ENCODE measurements at regions not wholly inside any gene's neighbourhood (a gene's known extent, or its start where the extent isn't known, plus 50 kb on each side); places are given as distances from the start of the nearest gene placed in this dataset.

GRCh38 chr3:107205358-107205757 lies 171.9 kb upstream of the CCDC54 start:
- ATAC-seq, result no peak
- TF ChIP-seq ZNF565 (CRISPR knock-in tag; conservative IDR thresholded peaks at IDR 0.05; ENCODE audit: low read depth), result no peak
- TF ChIP-seq ESRRG (CRISPR knock-in tag; IDR thresholded peaks at IDR 0.05), result no peak
- no peak for TF ChIP-seq OSR1 (CRISPR knock-in tag; IDR thresholded peaks at IDR 0.05)
- TF ChIP-seq ZC3H10 (CRISPR knock-in tag; IDR thresholded peaks at IDR 0.05), result no peak
- TF ChIP-seq ZFP3 (CRISPR knock-in tag; IDR thresholded peaks at IDR 0.05), result no peak
- TF ChIP-seq GLIS3 (CRISPR knock-in tag; IDR thresholded peaks at IDR 0.05), result no peak
- no peak for TF ChIP-seq CREB5 (CRISPR knock-in tag; IDR thresholded peaks at IDR 0.05; ENCODE audit: low read depth)

GRCh38 chr3:107206141-107206540 lies 171.1 kb upstream of the CCDC54 start:
- peak; percentile 58 for ATAC-seq

GRCh38 chr3:107206945-107207344 lies 170.3 kb upstream of the CCDC54 start:
- no peak for TF ChIP-seq ZNF565 (CRISPR knock-in tag; conservative IDR thresholded peaks at IDR 0.05; ENCODE audit: low read depth)
- TF ChIP-seq, protein P1, sequence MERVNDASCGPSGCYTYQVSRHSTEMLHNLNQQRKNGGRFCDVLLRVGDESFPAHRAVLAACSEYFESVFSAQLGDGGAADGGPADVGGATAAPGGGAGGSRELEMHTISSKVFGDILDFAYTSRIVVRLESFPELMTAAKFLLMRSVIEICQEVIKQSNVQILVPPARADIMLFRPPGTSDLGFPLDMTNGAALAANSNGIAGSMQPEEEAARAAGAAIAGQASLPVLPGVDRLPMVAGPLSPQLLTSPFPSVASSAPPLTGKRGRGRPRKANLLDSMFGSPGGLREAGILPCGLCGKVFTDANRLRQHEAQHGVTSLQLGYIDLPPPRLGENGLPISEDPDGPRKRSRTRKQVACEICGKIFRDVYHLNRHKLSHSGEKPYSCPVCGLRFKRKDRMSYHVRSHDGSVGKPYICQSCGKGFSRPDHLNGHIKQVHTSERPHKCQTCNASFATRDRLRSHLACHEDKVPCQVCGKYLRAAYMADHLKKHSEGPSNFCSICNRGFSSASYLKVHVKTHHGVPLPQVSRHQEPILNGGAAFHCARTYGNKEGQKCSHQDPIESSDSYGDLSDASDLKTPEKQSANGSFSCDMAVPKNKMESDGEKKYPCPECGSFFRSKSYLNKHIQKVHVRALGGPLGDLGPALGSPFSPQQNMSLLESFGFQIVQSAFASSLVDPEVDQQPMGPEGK (CRISPR knock-in tag; IDR thresholded peaks at IDR 0.05; ENCODE audit: borderline replicate concordance), result no peak
- TF ChIP-seq CSDC2 (CRISPR knock-in tag; IDR thresholded peaks at IDR 0.05), result no peak
- TF ChIP-seq PPARA (CRISPR knock-in tag; IDR thresholded peaks at IDR 0.05; ENCODE audit: borderline replicate concordance), result no peak
- no peak for TF ChIP-seq CSRNP3 (CRISPR knock-in tag; IDR thresholded peaks at IDR 0.05)
- no peak for TF ChIP-seq OSR1 (CRISPR knock-in tag; IDR thresholded peaks at IDR 0.05)
- no peak for TF ChIP-seq CREB5 (CRISPR knock-in tag; IDR thresholded peaks at IDR 0.05; ENCODE audit: low read depth)
- TF ChIP-seq SNAI2 (CRISPR knock-in tag; IDR thresholded peaks at IDR 0.05), result no peak
- no peak for TF ChIP-seq TCF4 (CRISPR knock-in tag; IDR thresholded peaks at IDR 0.05; ENCODE audit: borderline replicate concordance)

More at GRCh38 chr3:107206141-107206540, 171.1 kb upstream of the CCDC54 start:
- no peak for TF ChIP-seq TSHZ2 (CRISPR knock-in tag; IDR thresholded peaks at IDR 0.05)
- TF ChIP-seq CSRNP3 (CRISPR knock-in tag; IDR thresholded peaks at IDR 0.05), result no peak
- TF ChIP-seq ZFP30 (CRISPR knock-in tag; IDR thresholded peaks at IDR 0.05), result no peak
- no peak for TF ChIP-seq SNAI2 (CRISPR knock-in tag; IDR thresholded peaks at IDR 0.05)
- TF ChIP-seq ESRRG (CRISPR knock-in tag; IDR thresholded peaks at IDR 0.05), result no peak
- TF ChIP-seq TCF4 (CRISPR knock-in tag; IDR thresholded peaks at IDR 0.05; ENCODE audit: borderline replicate concordance), result no peak
- TF ChIP-seq ZNF8 (CRISPR knock-in tag; IDR thresholded peaks at IDR 0.05), result no peak
- no peak for TF ChIP-seq ZC3H10 (CRISPR knock-in tag; IDR thresholded peaks at IDR 0.05)
- TF ChIP-seq, protein P1 (CRISPR knock-in tag; IDR thresholded peaks at IDR 0.05; ENCODE audit: borderline replicate concordance), result no peak
- TF ChIP-seq ZFP3 (CRISPR knock-in tag; IDR thresholded peaks at IDR 0.05), result no peak
- no peak for TF ChIP-seq BACH2 (CRISPR knock-in tag; IDR thresholded peaks at IDR 0.05; ENCODE audit: borderline replicate concordance)
- no peak for TF ChIP-seq ISL1 (CRISPR knock-in tag; IDR thresholded peaks at IDR 0.05)
- TF ChIP-seq RARB (CRISPR knock-in tag; IDR thresholded peaks at IDR 0.05), result no peak
- TF ChIP-seq ZNF565 (CRISPR knock-in tag; conservative IDR thresholded peaks at IDR 0.05; ENCODE audit: low read depth), result no peak
- TF ChIP-seq OSR1 (CRISPR knock-in tag; IDR thresholded peaks at IDR 0.05), result no peak
- TF ChIP-seq ZNF70 (CRISPR knock-in tag; IDR thresholded peaks at IDR 0.05), result no peak
- no peak for TF ChIP-seq PPARA (CRISPR knock-in tag; IDR thresholded peaks at IDR 0.05; ENCODE audit: borderline replicate concordance)

More at GRCh38 chr3:107206945-107207344, 170.3 kb upstream of the CCDC54 start:
- ATAC-seq, result no peak

All from SK-N-SH treated with all-trans-retinoic acid at 6 μM for 48 hours (cell line).